ENCODE measurements at regions not wholly inside any gene's neighbourhood (a gene's known extent, or its start where the extent isn't known, plus 50 kb on each side); places are given as distances from the start of the nearest gene placed in this dataset.

DNA sequence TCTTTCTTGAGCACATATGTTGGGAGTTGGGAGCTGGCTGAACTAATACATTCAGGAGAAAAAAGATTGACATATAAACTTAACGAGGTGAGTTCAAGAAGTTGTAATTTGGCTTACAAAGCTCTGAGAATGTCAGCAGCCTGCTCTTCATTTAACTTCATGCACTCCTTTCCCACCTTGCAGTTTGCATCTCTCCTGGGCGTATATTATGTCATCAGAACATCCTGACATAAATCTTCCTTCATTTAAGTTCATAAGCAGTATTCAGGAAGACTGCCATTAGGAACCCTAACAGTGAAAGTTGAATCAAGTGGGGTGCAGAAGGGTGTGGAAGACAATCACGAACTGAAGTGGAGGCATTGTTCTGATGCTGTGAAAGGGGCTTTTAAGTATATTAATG is 288.1 kb downstream of the ARPP21 start:
- no peaks in the 10 kb centered on the region for H4K20me1 ChIP-seq (ENCODE audit: insufficient read depth, low read length, poor library complexity, severe bottlenecking)

DNA sequence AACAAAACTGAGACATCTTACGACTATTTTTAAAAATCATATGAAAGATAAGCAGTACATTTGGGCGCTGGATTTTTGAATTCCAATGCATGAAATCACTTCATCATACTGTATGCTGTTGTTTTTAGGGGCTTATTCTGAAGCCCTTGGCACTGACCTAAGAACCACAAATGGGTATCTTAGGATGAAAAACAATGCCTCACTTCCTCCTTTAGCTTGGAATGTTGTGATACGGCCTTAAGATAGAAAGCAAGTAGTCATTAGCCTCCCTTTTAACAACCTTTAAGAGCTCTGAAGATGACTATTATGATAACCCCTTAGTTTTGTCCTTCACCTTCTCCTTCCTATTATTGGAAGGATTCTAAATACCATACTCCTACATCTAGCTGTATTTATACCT is 289.8 kb downstream of the ARPP21 start:
- 0 out of 2 replicates have a peak, but pooled peaks cover 3% of the 10 kb centered on the region for H3F3A ChIP-seq (ENCODE audit: low read depth)
- H4K20me1 ChIP-seq (ENCODE audit: insufficient read depth, low read length, poor library complexity, severe bottlenecking), result no peaks in the 10 kb centered on the region
- H3K9me2 ChIP-seq (replicated peaks; ENCODE audit: low read depth, low read length), result no peaks in the 10 kb centered on the region
- no peak overlapping the region for H2AFZ ChIP-seq (ENCODE audit: low read length)
- H3K9me3 ChIP-seq (ENCODE audit: insufficient read depth, low read depth, low read length), result no peaks in the 10 kb centered on the region
- no peak overlapping the region for H3K4me2 ChIP-seq (ENCODE audit: low read depth, low read length, poor library complexity, severe bottlenecking)
- no peaks in the 10 kb centered on the region for H3K4me1 ChIP-seq (ENCODE audit: insufficient read depth, low read length, poor library complexity, severe bottlenecking)
- TF ChIP-seq EZH2phosphoT487 (IDR thresholded peaks at IDR 0.05; ENCODE audit: borderline replicate concordance) (no peak), CTCF (conservative IDR thresholded peaks at IDR 0.05; ENCODE audit: low read length) (no peak)
- no peak overlapping the region for H3K4me3 ChIP-seq (ENCODE audit: low read length, poor library complexity, severe bottlenecking)
- no peaks in the 10 kb centered on the region for H3K36me3 ChIP-seq (ENCODE audit: insufficient read depth, low read length)
- no peaks in the 10 kb centered on the region for H3K27me3 ChIP-seq (ENCODE audit: insufficient read depth, low read length, poor library complexity, severe bottlenecking)
- H3K79me2 ChIP-seq (ENCODE audit: insufficient read depth, low read length), result no peaks in the 10 kb centered on the region
- H3K9ac ChIP-seq (ENCODE audit: low read depth, low read length, poor library complexity, severe bottlenecking), result no peak overlapping the region

More for the DNA sequence above, 288.1 kb downstream of the ARPP21 start:
- Histone ChIP-seq H3K27me3 (ENCODE audit: insufficient read depth, low read length, poor library complexity, severe bottlenecking) (no peaks in the 10 kb centered on the region), H3K79me2 (ENCODE audit: insufficient read depth, low read length) (no peaks in the 10 kb centered on the region), H3K9me2 (replicated peaks; ENCODE audit: low read depth, low read length) (no peaks in the 10 kb centered on the region), H3F3A (ENCODE audit: low read depth) (0 out of 2 replicates have a peak, but pooled peaks cover 3% of the 10 kb centered on the region), H3K9ac (ENCODE audit: low read depth, low read length, poor library complexity, severe bottlenecking) (no peak overlapping the region), H3K4me3 (ENCODE audit: low read length, poor library complexity, severe bottlenecking) (no peak overlapping the region), H3K9me3 (ENCODE audit: insufficient read depth, low read depth, low read length) (no peaks in the 10 kb centered on the region), H3K36me3 (ENCODE audit: insufficient read depth, low read length) (no peaks in the 10 kb centered on the region), H3K4me2 (ENCODE audit: low read depth, low read length, poor library complexity, severe bottlenecking) (no peak overlapping the region), H2AFZ (ENCODE audit: low read length) (no peak overlapping the region), H3K4me1 (ENCODE audit: insufficient read depth, low read length, poor library complexity, severe bottlenecking) (no peaks in the 10 kb centered on the region)
- TF ChIP-seq CTCF (conservative IDR thresholded peaks at IDR 0.05; ENCODE audit: low read length) (no peak), EZH2phosphoT487 (IDR thresholded peaks at IDR 0.05; ENCODE audit: borderline replicate concordance) (no peak)

DNA sequence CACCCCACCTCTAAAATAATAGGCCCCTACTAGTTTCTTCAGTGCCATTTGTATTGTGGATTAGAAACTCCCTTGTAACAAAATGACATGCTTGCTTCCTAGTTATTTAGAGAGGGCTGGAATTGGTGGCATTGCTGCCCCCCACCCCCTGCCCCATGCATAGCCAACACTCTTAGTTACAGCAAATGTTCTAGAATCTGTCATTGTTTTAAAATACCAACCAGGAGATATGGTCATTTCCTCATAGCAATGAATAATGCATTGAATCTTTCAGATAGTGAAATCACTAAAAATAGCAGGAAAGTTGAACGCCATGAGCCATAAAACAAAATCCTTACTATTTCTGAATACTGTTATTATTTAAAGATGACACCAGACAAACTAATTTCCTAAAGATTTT is 292.5 kb downstream of the ARPP21 start:
- no peak overlapping the region for H3K9ac ChIP-seq (ENCODE audit: low read depth, low read length, poor library complexity, severe bottlenecking)
- H3F3A ChIP-seq (ENCODE audit: low read depth), result 0 out of 2 replicates have a peak, but pooled peaks cover 3% of the 10 kb centered on the region
- no peak overlapping the region for H3K4me2 ChIP-seq (ENCODE audit: low read depth, low read length, poor library complexity, severe bottlenecking)
- no peaks in the 10 kb centered on the region for H3K4me1 ChIP-seq (ENCODE audit: insufficient read depth, low read length, poor library complexity, severe bottlenecking)
- no peaks in the 10 kb centered on the region for H3K9me3 ChIP-seq (ENCODE audit: insufficient read depth, low read depth, low read length)
- no peak overlapping the region for H3K4me3 ChIP-seq (ENCODE audit: low read length, poor library complexity, severe bottlenecking)
- no peaks in the 10 kb centered on the region for H3K79me2 ChIP-seq (ENCODE audit: insufficient read depth, low read length)
- no peaks in the 10 kb centered on the region for H3K27me3 ChIP-seq (ENCODE audit: insufficient read depth, low read length, poor library complexity, severe bottlenecking)
- H2AFZ ChIP-seq (ENCODE audit: low read length), result no peak overlapping the region
- no peak for TF ChIP-seq EZH2phosphoT487 (IDR thresholded peaks at IDR 0.05; ENCODE audit: borderline replicate concordance)
- no peak for TF ChIP-seq CTCF (conservative IDR thresholded peaks at IDR 0.05; ENCODE audit: low read length)
- no peaks in the 10 kb centered on the region for H4K20me1 ChIP-seq (ENCODE audit: insufficient read depth, low read length, poor library complexity, severe bottlenecking)
- no peaks in the 10 kb centered on the region for H3K9me2 ChIP-seq (replicated peaks; ENCODE audit: low read depth, low read length)
- H3K36me3 ChIP-seq (ENCODE audit: insufficient read depth, low read length), result no peaks in the 10 kb centered on the region
